ENCODE measurements at regions not wholly inside any gene's neighbourhood (a gene's known extent, or its start where the extent isn't known, plus 50 kb on each side); places are given as distances from the start of the nearest gene placed in this dataset.
"Not testable (repeated sequence)": the region's sequence is repeated elsewhere in the genome, so short reads cannot be mapped to it uniquely, and the experiment has no call there.

GRCh38 chr7:76924756-76925155, 107.4 kb downstream of the SPDYE17 start:
- DNase-seq (ENCODE audit: low spot score): not testable (repeated sequence)

- not testable (repeated sequence) for DNase-seq (ENCODE audit: low spot score)
Observed at GRCh38 chr7:76918619-76919018, 113.5 kb downstream of the SPDYE17 start.

GRCh38 chr7:76914361-76914760, 117.8 kb downstream of the SPDYE17 start:
- not testable (repeated sequence) for DNase-seq (ENCODE audit: low spot score)

GRCh38 chr7:76912011-76912814, 119.9 kb downstream of the SPDYE17 start:
- peak; percentile 1 for DNase-seq (ENCODE audit: low spot score)

GRCh38 chr7:76904688-76905087, 127.5 kb downstream of the SPDYE17 start:
- DNase-seq (ENCODE audit: low spot score): not testable (repeated sequence)

- not testable (repeated sequence) for DNase-seq (ENCODE audit: low spot score)
Observed at GRCh38 chr7:76901944-76902710, 130.0 kb downstream of the SPDYE17 start.

GRCh38 chr7:76898807-76899206, 133.4 kb downstream of the SPDYE17 start:
- not testable (repeated sequence) for DNase-seq (ENCODE audit: low spot score)

GRCh38 chr7:76897007-76897406, 135.2 kb downstream of the SPDYE17 start:
- not testable (repeated sequence) for DNase-seq (ENCODE audit: low spot score)

- not testable (repeated sequence) for DNase-seq (ENCODE audit: low spot score)
Observed at GRCh38 chr7:76895696-76896095, 136.5 kb downstream of the SPDYE17 start.

- DNase-seq (ENCODE audit: low spot score): not testable (repeated sequence)
Observed at GRCh38 chr7:76891771-76892170, 140.4 kb downstream of the SPDYE17 start.

GRCh38 chr7:76879733-76880288, 152.3 kb downstream of the SPDYE17 start:
- DNase-seq (ENCODE audit: low spot score): not testable (repeated sequence)

- not testable (repeated sequence) for DNase-seq (ENCODE audit: low spot score)
Observed at GRCh38 chr7:76875760-76876159, 156.4 kb downstream of the SPDYE17 start.

- DNase-seq (ENCODE audit: low spot score): not testable (repeated sequence)
Observed at GRCh38 chr7:76870504-76870808, 161.7 kb downstream of the SPDYE17 start.

- not testable (repeated sequence) for DNase-seq (ENCODE audit: low spot score)
Observed at GRCh38 chr7:76867364-76867889, 164.7 kb downstream of the SPDYE17 start.

- not testable (repeated sequence) for DNase-seq (ENCODE audit: low spot score)
Observed at GRCh38 chr7:76863150-76863773, 168.9 kb downstream of the SPDYE17 start.

- not testable (repeated sequence) for DNase-seq (ENCODE audit: low spot score)
Observed at GRCh38 chr7:76862241-76862640, 169.9 kb downstream of the SPDYE17 start.

GRCh38 chr7:76859933-76860332, 172.2 kb downstream of the SPDYE17 start:
- DNase-seq (ENCODE audit: low spot score): not testable (repeated sequence)

- not testable (repeated sequence) for DNase-seq (ENCODE audit: low spot score)
Observed at GRCh38 chr7:76854631-76855030, 177.5 kb downstream of the SPDYE17 start.

- DNase-seq (ENCODE audit: low spot score): not testable (repeated sequence)
Observed at GRCh38 chr7:76852787-76853584, 179.2 kb downstream of the SPDYE17 start.

- DNase-seq (ENCODE audit: low spot score): not testable (repeated sequence)
Observed at GRCh38 chr7:76852362-76852761, 179.8 kb downstream of the SPDYE17 start.

GRCh38 chr7:76851617-76852016, 180.5 kb downstream of the SPDYE17 start:
- not testable (repeated sequence) for DNase-seq (ENCODE audit: low spot score)
